HepG2 (cell line): ENCODE measurements at regions not wholly inside any gene's neighbourhood (a gene's known extent, or its start where the extent isn't known, plus 50 kb on each side); places are given as distances from the start of the nearest gene placed in this dataset.

Source experiments
- ATAC-seq: fragments of 200-7000 bp; cut with Tn5 transposase; 3 replicates; pipeline ENCODE4 v1.9.1; 2020; ENCODE audit warnings: mild to moderate bottlenecking, moderate library complexity
- BruUV-seq: library from RNA; stranded (reverse); fragments of 400-500 nt; replicated peaks from 2 replicates; lab custom pipeline; 2021; lab: Mats Ljungman, UMichigan
- CTCF ChIA-PET: fragments of 300-600 bp; formaldehyde crosslinking; extraction: SDS; loops from one replicate; lab custom pipeline; 2021; ENCODE audit warnings: low total read pairs, inconsistent platforms, low intra/inter-chr PET ratio; lab: Yijun Ruan, JAX
- POLR2A ChIA-PET: fragments of 350-600 bp; sonication (Branson Sonifier 250); formaldehyde crosslinking; loops from one replicate; lab custom pipeline; 2020; ENCODE audit warnings: antibody characterized with exemption, inconsistent platforms; lab: Yijun Ruan, JAX
- DNase-seq: peaks from one replicate; pipeline ENCODE4 v3.0.0-alpha.2; 2015; ENCODE audit warnings: low spot score
- FAIRE-seq: peaks from 3 replicates; lab custom pipeline; 2011; peaks lifted over from hg19 to GRCh38; lab: Jason Lieb, UNC
- H2AFZ ChIP-seq: one replicate; pipeline ENCODE4 v1.6.1; 2011; ENCODE audit warnings: low read length, inconsistent platforms
- H3K27ac ChIP-seq: fragments of 300-600 bp; 3 replicates; pipeline ENCODE4 v1.8.0; 2011; ENCODE audit warnings: mixed run types, mild to moderate bottlenecking, mixed read lengths, low read length, inconsistent platforms; ENCODE audit not compliant: insufficient read depth; ENCODE audit errors: extremely low read length
- H3K27me3 ChIP-seq, 2 experiments: fragments of 200-600 bp in 1 of 2; 2 replicates in 1 of 2; 3 replicates in 1 of 2; pipeline versions ENCODE4 v1.6.0 to v1.8.0; 2011; ENCODE audit warnings: low read length in 2 of 2, mild to moderate bottlenecking in 2 of 2, moderate library complexity in 2 of 2, inconsistent platforms in 1 of 2; ENCODE audit not compliant: insufficient read depth in 2 of 2, control insufficient read depth in 1 of 2
- H3K36me3 ChIP-seq, 2 experiments: fragments of 200-600 bp in 1 of 2; replicated peaks in 1 of 2; 2 replicates in 1 of 2; 3 replicates in 1 of 2; pipeline versions ENCODE4 v1.5.1 to v1.8.0; 2011; ENCODE audit warnings: low read length in 2 of 2, inconsistent platforms in 1 of 2; ENCODE audit not compliant: insufficient read depth in 2 of 2, control insufficient read depth in 1 of 2
- H3K4me1 ChIP-seq: 2 replicates; pipeline ENCODE4 v1.5.1; 2012; ENCODE audit warnings: low read length, inconsistent platforms; ENCODE audit not compliant: insufficient read depth
- H3K4me2 ChIP-seq: 2 replicates; pipeline ENCODE4 v1.6.0; 2011; ENCODE audit warnings: low read depth, low read length, inconsistent platforms
- H3K4me3 ChIP-seq, 3 experiments: fragments of 200-600 bp in 1 of 3; sonication (generic), shearing (Covaris generic) in 1 of 3; replicated peaks in 1 of 3; 2 replicates each; pipeline ENCODE4 v1.5.1; 2011 to 2016; ENCODE audit warnings: low read length in 3 of 3, inconsistent platforms in 2 of 3, low read depth in 2 of 3, mild to moderate bottlenecking in 2 of 3, control low read depth in 1 of 3, mixed read lengths in 1 of 3; ENCODE audit not compliant: insufficient read depth in 1 of 3
- H3K79me2 ChIP-seq: one replicate; pipeline ENCODE4 v1.6.1; 2011; ENCODE audit warnings: low read length, inconsistent platforms; ENCODE audit not compliant: insufficient read depth
- H3K9ac ChIP-seq: 2 replicates; pipeline ENCODE4 v1.6.0; 2011; ENCODE audit warnings: mild to moderate bottlenecking, low read depth, low read length, inconsistent platforms; ENCODE audit not compliant: insufficient read depth
- H3K9me3 ChIP-seq: 2 replicates; pipeline ENCODE4 v1.5.1; 2012; ENCODE audit warnings: mild to moderate bottlenecking, low read length
- H4K20me1 ChIP-seq: 2 replicates; pipeline ENCODE4 v1.6.0; 2011; ENCODE audit warnings: inconsistent platforms, mild to moderate bottlenecking, low read length, moderate library complexity; ENCODE audit not compliant: insufficient read depth
- ARHGAP35 ChIP-seq: sonication (generic); formaldehyde crosslinking; IDR thresholded peaks from 2 replicates; pipeline ENCODE4 v1.9.0; 2022; ENCODE audit warnings: mild to moderate bottlenecking, inconsistent platforms, moderate library complexity, missing genetic modification reagents, borderline replicate concordance
- DDIT3 ChIP-seq: sonication (generic); formaldehyde crosslinking; IDR thresholded peaks from 2 replicates; pipeline ENCODE4 v1.4.0; 2020; ENCODE audit warnings: mild to moderate bottlenecking, missing genetic modification reagents
- KIAA2018 ChIP-seq: sonication (generic); formaldehyde crosslinking; IDR thresholded peaks from 2 replicates; pipeline ENCODE4 v1.5.0; 2020; ENCODE audit warnings: mild to moderate bottlenecking, missing genetic modification reagents, borderline replicate concordance
- SMAD1 ChIP-seq: sonication (generic); formaldehyde crosslinking; IDR thresholded peaks from 2 replicates; pipeline ENCODE4 v1.4.0; 2020; ENCODE audit warnings: missing genetic modification reagents, low read depth, mild to moderate bottlenecking, borderline replicate concordance
- TP53 ChIP-seq: sonication (generic); formaldehyde crosslinking; conservative IDR thresholded peaks from 2 replicates; pipeline ENCODE4 v1.4.0; 2020; ENCODE audit warnings: missing genetic modification reagents
- U2AF1 ChIP-seq: fragments of 200-400 bp; formaldehyde crosslinking; optimal IDR thresholded peaks from 2 replicates; pipeline ENCODE3; 2017; ENCODE audit warnings: mild to moderate bottlenecking, low read depth, low read length
- ZFP41 ChIP-seq: sonication (generic); formaldehyde crosslinking; IDR thresholded peaks from 2 replicates; pipeline ENCODE4 v1.4.0; 2020; ENCODE audit warnings: mild to moderate bottlenecking, missing genetic modification reagents, borderline replicate concordance
- ZGPAT ChIP-seq: IDR thresholded peaks from 2 replicates; pipeline ENCODE4 v1.6.1; 2016; ENCODE audit warnings: mild to moderate bottlenecking
- ZMYM3 ChIP-seq: sonication (generic); formaldehyde crosslinking; IDR thresholded peaks from 2 replicates; pipeline ENCODE4 v1.5.1; 2020; ENCODE audit warnings: mild to moderate bottlenecking, missing genetic modification reagents
- ZNF546 ChIP-seq: sonication (generic); formaldehyde crosslinking; conservative IDR thresholded peaks from 2 replicates; pipeline ENCODE4 v1.8.1; 2023; ENCODE audit warnings: mild to moderate bottlenecking, missing genetic modification reagents
- ZNF556 ChIP-seq: sonication (generic); formaldehyde crosslinking; IDR thresholded peaks from 2 replicates; pipeline ENCODE4 v1.4.0; 2020; ENCODE audit warnings: mild to moderate bottlenecking, missing genetic modification reagents, borderline replicate concordance
- ZSCAN29 ChIP-seq: sonication (generic); formaldehyde crosslinking; conservative IDR thresholded peaks from 2 replicates; pipeline ENCODE4 v1.4.0; 2020; ENCODE audit warnings: mild to moderate bottlenecking, missing genetic modification reagents
- WGBS: methylation state at CpG from one replicate; pipeline ENCODE4 v1.1.6; 2017; ENCODE audit warnings: low lambda C conversion rate; 5-methylcytosine and 5-hydroxymethylcytosine counted together
- in situ Hi-C: cut with HindIII; loops from 2 replicates; pipeline ENCODE4 v1.10.0; 2017; ENCODE audit warnings: low pct_unique_long_range_greater_than_20kb; ENCODE audit not compliant: extremely low pct_ligation_motif_present
- intact Hi-C: fragments of 100-400 bp; cut with micrococcal nuclease; formaldehyde crosslinking; loops from one replicate; pipeline ENCODE4 v1.10.0; 2022; ENCODE audit not compliant: unreplicated experiment

- no peaks in the 10 kb centered on the region for H3K79me2 ChIP-seq
- H3K9ac ChIP-seq, result no peak overlapping the region
- H3K27me3 ChIP-seq, result peaks cover 0 to 2% of the 10 kb centered on the region in 2 experiments; a peak in 1 of 5 replicates
- in situ Hi-C loops (no loop called here), intact Hi-C loops (no loop called here)
- H3K4me3 ChIP-seq, result no peak overlapping the region
- FAIRE-seq (no peak), DNase-seq (no peak), ATAC-seq (no peak)
- H3K4me2 ChIP-seq, result no peak overlapping the region
- TF ChIP-seq ARHGAP35 (CRISPR knock-in tag), result no peak
- no peak for TF ChIP-seq ZMYM3 (CRISPR knock-in tag)
- no peak for TF ChIP-seq SMAD1 (CRISPR knock-in tag)
- TF ChIP-seq ZSCAN29 (CRISPR knock-in tag), result no peak
- no peak for TF ChIP-seq TP53 (CRISPR knock-in tag)
- no peak for TF ChIP-seq ZNF546 (CRISPR knock-in tag)
- no peak for TF ChIP-seq DDIT3
- TF ChIP-seq ZGPAT (CRISPR knock-in tag), result no peak
- TF ChIP-seq ZNF556 (CRISPR knock-in tag), result no peak
- no peak for TF ChIP-seq ZFP41 (CRISPR knock-in tag)
- no peak for TF ChIP-seq U2AF1
- no peak for TF ChIP-seq KIAA2018 (CRISPR knock-in tag)
- no peaks in the 10 kb centered on the region for H4K20me1 ChIP-seq
- H2AFZ ChIP-seq, result no peak overlapping the region
- no TSS peak for BruUV-seq
- no peaks in the 10 kb centered on the region for H3K9me3 ChIP-seq
- ChIA-PET POLR2A (no interaction called here), CTCF (no interaction called here)
- H3K36me3 ChIP-seq, result no peaks in the 10 kb centered on the region
- H3K27ac ChIP-seq, result no peak overlapping the region
- WGBS, result 20% methylated on average over 3 of the region's 3 CpGs
- no peaks in the 10 kb centered on the region for H3K4me1 ChIP-seq
These were observed 180.7 kb downstream of the RAD51AP2 start for GRCh38 chr2:17337507-17337906.
